Middle frontal gyrus (tissue), 1 donor: ENCODE measurements at regions not wholly inside any gene's neighbourhood (a gene's known extent, or its start where the extent isn't known, plus 50 kb on each side); places are given as distances from the start of the nearest gene placed in this dataset.

ENCODE experiments used
- DNase-seq: peaks from one replicate; pipeline ENCODE4 v3.0.0-alpha.2; 2015; ENCODE audit warnings: low spot score; ENCODE audit errors: extremely low spot score

GRCh38 chr7:70907259-70908247 lies 224.4 kb upstream of the GALNT17 start:
- no peak for DNase-seq

- no peak for DNase-seq
These were observed 218.0 kb upstream of the GALNT17 start for GRCh38 chr7:70913924-70914323.

DNA sequence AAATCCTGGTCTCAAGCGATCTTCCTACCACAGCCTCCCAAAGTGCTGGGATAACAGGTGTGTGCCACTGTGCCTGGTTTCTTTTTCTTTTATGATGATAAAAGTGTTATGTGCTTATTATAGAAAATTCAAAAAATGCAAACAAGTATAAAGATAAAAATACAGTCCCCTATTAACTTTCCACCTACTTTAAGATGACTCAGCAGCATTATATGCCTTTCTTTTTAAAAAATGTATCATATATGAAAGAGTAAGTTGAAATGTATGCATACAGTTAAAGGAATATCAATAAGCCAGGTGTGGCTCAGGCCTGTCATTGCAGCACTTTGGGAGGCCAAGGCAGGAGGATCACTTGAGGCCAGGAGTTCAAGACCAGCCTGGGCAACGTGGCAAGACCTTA lies 216.9 kb upstream of the GALNT17 start:
- no peak for DNase-seq

- DNase-seq, result no peak
These were observed 212.4 kb upstream of the GALNT17 start for GRCh38 chr7:70919481-70920073.

DNA sequence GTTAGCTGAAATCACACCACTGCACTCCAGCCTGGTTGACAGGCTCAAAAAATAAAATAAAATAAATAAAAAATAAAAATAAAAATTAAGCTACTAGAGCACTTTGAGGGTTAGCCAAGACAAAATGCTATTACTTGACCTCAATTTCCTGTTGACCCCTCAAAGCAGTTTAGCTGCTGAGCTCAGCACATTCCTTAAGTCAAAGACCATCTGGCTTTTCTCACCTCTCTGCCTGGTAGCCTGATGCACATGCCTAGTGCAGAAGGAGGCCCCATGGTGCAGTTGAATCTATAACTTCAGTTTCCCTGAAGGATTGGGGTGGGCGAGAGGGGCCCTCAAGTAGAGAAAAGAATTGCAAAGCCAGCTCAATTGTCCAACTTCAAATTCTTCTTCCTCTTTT lies 211.1 kb upstream of the GALNT17 start:
- no peak for DNase-seq

DNA sequence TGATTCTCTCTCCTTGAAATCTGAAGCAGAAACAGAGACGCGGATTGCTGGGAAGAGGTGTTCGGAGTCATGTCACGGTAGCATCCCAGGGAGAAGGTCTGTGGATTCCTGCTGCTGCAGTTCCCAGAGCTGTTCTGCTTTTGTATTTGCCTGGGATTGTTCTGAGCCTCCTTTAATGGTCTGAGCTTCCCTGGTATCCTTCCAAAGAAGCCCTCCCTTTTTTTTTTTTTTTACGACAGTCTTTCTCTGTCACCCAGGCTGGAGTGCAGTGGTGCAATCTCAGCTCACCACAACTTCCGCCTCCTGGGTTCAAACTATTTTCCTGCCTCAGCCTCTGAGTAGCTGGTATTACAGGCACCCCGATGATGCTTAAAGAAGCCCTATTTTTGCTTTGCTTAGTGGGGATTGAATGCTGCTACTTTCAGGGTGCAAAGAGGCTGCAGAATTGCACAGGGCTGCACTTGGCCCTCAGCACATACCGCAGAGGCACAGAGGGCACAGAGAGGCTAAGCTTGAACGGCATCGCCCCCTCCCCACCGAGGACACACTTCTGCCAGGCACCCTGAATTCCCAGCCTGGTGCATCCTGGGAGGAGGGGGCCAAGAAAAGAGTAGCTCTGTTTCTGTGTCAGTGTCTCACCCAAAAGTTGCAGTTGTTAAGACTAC lies 208.6 kb upstream of the GALNT17 start:
- no peak for DNase-seq

GRCh38 chr7:70925411-70926115 lies 206.4 kb upstream of the GALNT17 start:
- no peak for DNase-seq

DNA sequence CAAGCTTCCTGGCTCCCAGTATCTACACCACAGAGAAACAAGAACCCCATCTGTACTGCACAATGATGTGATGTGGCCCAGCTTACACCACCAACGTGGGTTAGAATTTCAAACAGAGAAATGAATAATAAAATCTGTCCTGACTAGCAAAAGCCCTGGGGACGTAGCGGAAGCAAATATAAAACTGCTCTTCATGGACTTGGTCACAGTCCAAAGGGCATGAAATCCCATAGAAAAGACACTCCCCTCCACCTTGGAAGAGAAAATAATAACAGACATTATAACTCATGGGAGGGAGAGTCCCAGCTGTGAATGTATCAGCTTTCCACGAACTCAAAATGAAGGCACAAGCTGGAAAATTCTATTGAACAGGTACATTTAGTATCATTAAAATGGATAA lies 205.3 kb upstream of the GALNT17 start:
- no peak for DNase-seq

- DNase-seq, result no peak
These were observed 196.6 kb upstream of the GALNT17 start for GRCh38 chr7:70935311-70935710.

GRCh38 chr7:70935854-70936253 lies 196.1 kb upstream of the GALNT17 start:
- no peak for DNase-seq

DNA sequence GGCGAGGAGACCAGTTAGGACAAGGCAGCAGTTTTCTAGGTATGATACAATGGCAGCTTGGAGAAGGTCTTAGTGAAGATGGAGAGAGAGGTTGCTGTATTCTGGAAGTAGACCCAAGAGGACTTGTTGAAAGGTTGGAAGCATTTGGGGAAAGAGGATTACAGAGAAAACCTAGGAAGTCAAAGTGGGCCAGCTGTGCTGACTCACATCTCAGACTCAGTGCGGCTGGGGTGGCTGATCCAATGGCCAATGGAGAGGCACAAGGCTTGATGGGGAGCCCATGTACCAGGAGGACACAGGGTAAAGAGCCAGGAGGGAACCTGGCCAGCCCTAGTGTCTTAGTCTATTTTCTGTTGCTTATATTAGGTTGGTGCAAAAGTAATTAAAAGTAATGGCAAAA lies 194.5 kb upstream of the GALNT17 start:
- no peak for DNase-seq

- DNase-seq, result no peak
These were observed 191.3 kb upstream of the GALNT17 start for GRCh38 chr7:70940597-70940996.

GRCh38 chr7:70942791-70943190 lies 189.2 kb upstream of the GALNT17 start:
- no peak for DNase-seq

- DNase-seq, result no peak
These were observed 187.4 kb upstream of the GALNT17 start for GRCh38 chr7:70944516-70944915.

DNA sequence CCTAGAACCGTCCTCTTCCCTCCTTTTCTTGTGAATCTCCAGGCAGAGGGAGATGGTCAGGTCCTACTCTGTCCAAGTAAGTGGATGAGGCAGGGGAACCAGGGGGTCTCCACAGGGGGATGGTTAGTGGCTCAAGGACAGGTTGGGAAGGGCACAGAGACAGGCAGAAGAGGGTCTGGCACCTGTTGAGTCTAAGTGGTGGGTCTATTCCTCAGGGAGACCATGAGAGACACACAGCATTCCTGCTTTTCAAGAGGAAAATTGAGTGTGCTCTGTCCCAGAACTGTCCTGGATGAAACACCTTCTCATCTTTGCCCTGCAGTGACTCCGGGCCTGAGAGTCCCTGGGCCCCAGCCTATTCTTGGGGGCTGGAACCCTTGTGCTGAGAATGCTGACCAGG lies 184.8 kb upstream of the GALNT17 start:
- no peak for DNase-seq

DNA sequence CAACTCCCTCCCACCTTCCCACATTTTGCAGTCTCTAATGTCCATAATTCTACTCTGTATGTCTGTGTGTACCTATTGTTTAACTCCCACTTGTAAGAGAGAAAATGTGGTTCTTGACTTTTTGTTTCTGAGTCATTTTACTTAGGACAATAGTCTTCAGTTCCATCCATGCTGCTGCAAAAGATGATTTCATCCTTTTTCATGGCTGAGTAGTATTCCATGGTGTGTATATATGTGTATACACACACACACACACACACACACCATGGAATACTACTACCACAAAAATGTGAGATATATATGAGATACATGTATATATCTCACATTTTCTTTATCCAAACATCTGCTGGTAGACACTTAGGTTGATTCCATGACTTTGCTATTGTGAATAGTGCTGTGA lies 182.1 kb upstream of the GALNT17 start:
- no peak for DNase-seq

GRCh38 chr7:70951271-70951962 lies 180.5 kb upstream of the GALNT17 start:
- no peak for DNase-seq

GRCh38 chr7:70952311-70952710 lies 179.6 kb upstream of the GALNT17 start:
- no peak for DNase-seq

- DNase-seq, result no peak
These were observed 178.6 kb upstream of the GALNT17 start for GRCh38 chr7:70953331-70953741.

GRCh38 chr7:70953796-70954195 lies 178.1 kb upstream of the GALNT17 start:
- DNase-seq, result no peak

GRCh38 chr7:70972693-70973092 lies 159.3 kb upstream of the GALNT17 start:
- no peak for DNase-seq
